ENCODE measurements at regions not wholly inside any gene's neighbourhood (a gene's known extent, or its start where the extent isn't known, plus 50 kb on each side); places are given as distances from the start of the nearest gene placed in this dataset.

- intact Hi-C loops (cut with DNase I; ENCODE audit: low total_unique reads): no loop called here
- Histone ChIP-seq H3K27me3 (no peaks in the 10 kb centered on the region), H3K9me3 (no peaks in the 10 kb centered on the region), H3K4me3 (no peak overlapping the region), H3K4me1 (no peaks in the 10 kb centered on the region), H3K27ac (no peak overlapping the region), H3K36me3 (no peaks in the 10 kb centered on the region)
- TF ChIP-seq, protein P1, sequence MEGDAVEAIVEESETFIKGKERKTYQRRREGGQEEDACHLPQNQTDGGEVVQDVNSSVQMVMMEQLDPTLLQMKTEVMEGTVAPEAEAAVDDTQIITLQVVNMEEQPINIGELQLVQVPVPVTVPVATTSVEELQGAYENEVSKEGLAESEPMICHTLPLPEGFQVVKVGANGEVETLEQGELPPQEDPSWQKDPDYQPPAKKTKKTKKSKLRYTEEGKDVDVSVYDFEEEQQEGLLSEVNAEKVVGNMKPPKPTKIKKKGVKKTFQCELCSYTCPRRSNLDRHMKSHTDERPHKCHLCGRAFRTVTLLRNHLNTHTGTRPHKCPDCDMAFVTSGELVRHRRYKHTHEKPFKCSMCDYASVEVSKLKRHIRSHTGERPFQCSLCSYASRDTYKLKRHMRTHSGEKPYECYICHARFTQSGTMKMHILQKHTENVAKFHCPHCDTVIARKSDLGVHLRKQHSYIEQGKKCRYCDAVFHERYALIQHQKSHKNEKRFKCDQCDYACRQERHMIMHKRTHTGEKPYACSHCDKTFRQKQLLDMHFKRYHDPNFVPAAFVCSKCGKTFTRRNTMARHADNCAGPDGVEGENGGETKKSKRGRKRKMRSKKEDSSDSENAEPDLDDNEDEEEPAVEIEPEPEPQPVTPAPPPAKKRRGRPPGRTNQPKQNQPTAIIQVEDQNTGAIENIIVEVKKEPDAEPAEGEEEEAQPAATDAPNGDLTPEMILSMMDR (IDR thresholded peaks at IDR 0.05): no peak
- no peak for DNase-seq
These were observed 181.7 kb downstream of the MTRR start for GRCh38 chr5:8050616-8051175.

GRCh38 chr5:8053270-8053669, 184.3 kb downstream of the MTRR start:
- Histone ChIP-seq H3K36me3 (no peaks in the 10 kb centered on the region), H3K27ac (no peak overlapping the region), H3K27me3 (no peaks in the 10 kb centered on the region), H3K9me3 (no peaks in the 10 kb centered on the region), H3K4me1 (no peaks in the 10 kb centered on the region), H3K4me3 (no peak overlapping the region)
- intact Hi-C loops (cut with DNase I; ENCODE audit: low total_unique reads): no loop called here
- no peak for DNase-seq
- TF ChIP-seq, protein P1 (IDR thresholded peaks at IDR 0.05): no peak

GRCh38 chr5:8057769-8058168, 188.8 kb downstream of the MTRR start:
- TF ChIP-seq, protein P1 (IDR thresholded peaks at IDR 0.05): no peak
- intact Hi-C loops (cut with DNase I; ENCODE audit: low total_unique reads): no loop called here

DNA sequence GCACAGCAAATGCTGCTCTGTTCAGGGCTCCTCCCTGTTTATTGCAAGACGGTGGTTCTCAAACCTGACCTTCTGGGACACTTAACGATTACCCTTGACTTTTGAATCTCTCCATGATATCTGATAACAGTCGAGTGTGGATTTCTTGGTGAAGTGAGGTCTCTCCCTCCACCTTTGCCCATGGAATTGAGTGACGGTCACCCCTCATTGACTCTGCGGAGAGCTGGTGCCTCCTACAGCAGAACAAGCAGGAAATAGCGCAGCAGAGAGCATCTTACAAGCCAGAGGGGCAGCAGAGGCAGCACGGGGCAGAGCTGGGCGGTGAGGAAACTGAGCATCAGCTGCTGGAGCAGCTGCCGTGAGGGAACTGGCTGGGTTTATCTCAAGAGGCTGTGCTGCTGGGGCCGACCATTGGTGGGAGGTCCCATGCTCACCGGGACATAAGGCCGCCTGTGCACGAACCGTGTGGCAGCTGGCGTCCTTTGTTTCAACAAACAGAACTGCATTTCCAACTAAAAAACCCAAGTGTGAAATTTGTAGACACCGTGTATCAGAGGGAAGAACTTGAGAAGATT, 189.8 kb downstream of the MTRR start:
- Histone ChIP-seq H3K4me3 (no peak overlapping the region), H3K9me3 (no peaks in the 10 kb centered on the region), H3K36me3 (no peaks in the 10 kb centered on the region), H3K27ac (no peak overlapping the region), H3K4me1 (no peaks in the 10 kb centered on the region), H3K27me3 (no peaks in the 10 kb centered on the region)
- DNase-seq: no peak
- TF ChIP-seq, protein P1 (IDR thresholded peaks at IDR 0.05): no peak
- intact Hi-C loops (cut with DNase I; ENCODE audit: low total_unique reads): no loop called here

More at GRCh38 chr5:8057769-8058168, 188.8 kb downstream of the MTRR start:
- Histone ChIP-seq H3K4me3 (no peak overlapping the region), H3K36me3 (no peaks in the 10 kb centered on the region), H3K9me3 (no peaks in the 10 kb centered on the region), H3K27ac (no peak overlapping the region), H3K4me1 (no peaks in the 10 kb centered on the region), H3K27me3 (no peaks in the 10 kb centered on the region)
- no peak for DNase-seq

GRCh38 chr5:8059337-8059736, 190.4 kb downstream of the MTRR start:
- no peak for DNase-seq
- no peaks in the 10 kb centered on the region for H3K4me1 ChIP-seq
- H3K27me3 ChIP-seq: no peaks in the 10 kb centered on the region
- H3K27ac ChIP-seq: no peak overlapping the region
- TF ChIP-seq, protein P1 (IDR thresholded peaks at IDR 0.05): no peak
- no peaks in the 10 kb centered on the region for H3K36me3 ChIP-seq
- H3K9me3 ChIP-seq: no peaks in the 10 kb centered on the region
- H3K4me3 ChIP-seq: no peak overlapping the region
- intact Hi-C loops (cut with DNase I; ENCODE audit: low total_unique reads): no loop called here

All from tibial artery (tissue), 4 donors.